K562 (cell line): ENCODE measurements at regions not wholly inside any gene's neighbourhood (a gene's known extent, or its start where the extent isn't known, plus 50 kb on each side); places are given as distances from the start of the nearest gene placed in this dataset.

Experiments used
- ATAC-seq: fragments of 200-7000 bp; cut with Tn5 transposase; 3 replicates; pipeline ENCODE4 v1.9.1; 2020; ENCODE audit warnings: moderate library complexity
- BruUV-seq: library from RNA; stranded (reverse); fragments of 400-500 nt; replicated peaks from 2 replicates; lab custom pipeline; 2021; lab: Mats Ljungman, UMichigan
- CTCF ChIA-PET: fragments of 300-600 bp; formaldehyde crosslinking; extraction: SDS; loops from one replicate; lab custom pipeline; 2021; ENCODE audit warnings: low intra/inter-chr PET ratio; lab: Yijun Ruan, JAX
- POLR2A ChIA-PET: fragments of 300-600, 350-650 bp; sonication (Branson Sonifier 250); formaldehyde crosslinking; extraction: SDS; loops from one replicate; lab custom pipeline; 2021; ENCODE audit warnings: antibody characterized with exemption, inconsistent platforms; lab: Yijun Ruan, JAX
- DNase-seq, 4 experiments: peaks; one replicate each; pipeline versions ENCODE4 v3.0.0 to v3.0.0-alpha.2; 2011 to 2018; ENCODE audit warnings: low spot score in 3 of 4, mixed read lengths in 3 of 4; ENCODE audit errors: extremely low read depth in 1 of 4
- FAIRE-seq: peaks from 2 replicates; lab custom pipeline; 2011; peaks lifted over from hg19 to GRCh38; lab: Jason Lieb, UNC
- H2AFZ ChIP-seq: 2 replicates; pipeline ENCODE4 v1.6.0; 2011; ENCODE audit warnings: low read depth, low read length, control low read depth, inconsistent platforms
- H3K27ac ChIP-seq: fragments of 200-600 bp; 3 replicates; pipeline ENCODE4 v1.8.0; 2011; ENCODE audit warnings: low read depth, mild to moderate bottlenecking, control low read depth, inconsistent platforms, low read length, moderate library complexity, mixed read lengths; ENCODE audit errors: extremely low read depth
- H3K27me3 ChIP-seq, 2 experiments: fragments of 300-600 bp in 1 of 2; 2 replicates in 1 of 2; 3 replicates in 1 of 2; pipeline versions ENCODE4 v1.6.0 to v1.8.0; 2011; ENCODE audit warnings: inconsistent platforms in 2 of 2, low read length in 2 of 2, mild to moderate bottlenecking in 1 of 2, mixed read lengths in 1 of 2, moderate library complexity in 1 of 2; ENCODE audit not compliant: control insufficient read depth in 2 of 2, insufficient read depth in 2 of 2
- H3K36me3 ChIP-seq: fragments of 300-600 bp; 3 replicates; pipeline ENCODE4 v1.8.0; 2011; ENCODE audit warnings: mild to moderate bottlenecking, low read length, inconsistent platforms; ENCODE audit not compliant: control insufficient read depth, insufficient read depth
- H3K4me1 ChIP-seq, 2 experiments: fragments of 200-600 bp in 1 of 2; replicated peaks in 1 of 2; 2 replicates in 1 of 2; 3 replicates in 1 of 2; pipeline versions ENCODE4 v1.5.1 to v1.8.0; 2011; ENCODE audit warnings: inconsistent platforms in 2 of 2, low read length in 2 of 2, mild to moderate bottlenecking in 1 of 2, mixed read lengths in 1 of 2, moderate library complexity in 1 of 2; ENCODE audit not compliant: control insufficient read depth in 2 of 2, insufficient read depth in 2 of 2
- H3K4me2 ChIP-seq: 2 replicates; pipeline ENCODE4 v1.6.1; 2011; ENCODE audit warnings: low read length, control low read depth, inconsistent platforms, mixed read lengths; ENCODE audit not compliant: insufficient read depth
- H3K4me3 ChIP-seq: fragments of 200-600 bp; sonication (generic), shearing (Covaris generic); 2 replicates; pipeline ENCODE4 v1.5.1; 2016; ENCODE audit warnings: control low read depth, inconsistent platforms
- H3K79me2 ChIP-seq: fragments of 200-600 bp; 3 replicates; pipeline ENCODE4 v1.8.0; 2011; ENCODE audit warnings: low read length, inconsistent platforms; ENCODE audit not compliant: control insufficient read depth, insufficient read depth
- H3K9ac ChIP-seq, 2 experiments: 2 replicates each; pipeline versions ENCODE4 v1.6.0 to v1.6.1; 2011; ENCODE audit warnings: low read depth in 2 of 2, low read length in 2 of 2, control low read depth in 1 of 2, inconsistent platforms in 1 of 2, mild to moderate bottlenecking in 1 of 2, mixed read lengths in 1 of 2; ENCODE audit not compliant: insufficient read depth in 1 of 2
- H3K9me1 ChIP-seq: one replicate; pipeline ENCODE4 v1.6.0; 2011; ENCODE audit warnings: inconsistent platforms, mild to moderate bottlenecking, low read length, moderate library complexity; ENCODE audit not compliant: control insufficient read depth, insufficient read depth
- H3K9me3 ChIP-seq: replicated peaks from 2 replicates; pipeline ENCODE4 v1.5.1; 2011; ENCODE audit warnings: low read depth, low read length, inconsistent platforms; ENCODE audit not compliant: control insufficient read depth, insufficient read depth
- H4K20me1 ChIP-seq: replicated peaks from 2 replicates; pipeline ENCODE4 v1.6.1; 2011; ENCODE audit warnings: low read length, inconsistent platforms, mixed read lengths; ENCODE audit not compliant: control insufficient read depth, insufficient read depth
- BDP1 ChIP-seq: IDR thresholded peaks from 3 replicates; pipeline ENCODE4 v1.6.1; 2011; ENCODE audit not compliant: insufficient read length, insufficient read depth
- JUND ChIP-seq, 2 experiments: IDR thresholded peaks; 2 replicates in 1 of 2; 3 replicates in 1 of 2; pipeline ENCODE4 v1.6.1; 2011; ENCODE audit warnings: borderline replicate concordance in 2 of 2, low read depth in 2 of 2, low read length in 2 of 2, improper control_type of control experiment in 1 of 2, missing biosample characterization in 1 of 2, missing genetic modification characterization in 1 of 2, missing genetic modification reagents in 1 of 2
- TCF15 ChIP-seq: fragments of 250-450 bp; sonication (Bioruptor Pico); IDR thresholded peaks from 2 replicates; pipeline ENCODE4 v1.8.0; 2022; ENCODE audit warnings: moderate library complexity, mild to moderate bottlenecking, inconsistent platforms
- THRA ChIP-seq: fragments of 450-650 bp; IDR thresholded peaks from 2 replicates; pipeline ENCODE4 v1.6.1; 2017; ENCODE audit warnings: mild to moderate bottlenecking, moderate library complexity
- ZNF444 ChIP-seq: fragments of 250-450 bp; sonication (Bioruptor Pico); IDR thresholded peaks from 2 replicates; pipeline ENCODE4 v1.4.0; 2020; ENCODE audit warnings: mild to moderate bottlenecking, moderate library complexity
- WGBS: fragments of 100-300 bp; shearing (Covaris generic); methylation state at CpG from one replicate; pipeline ENCODE4 v1.1.6; 2016; ENCODE audit warnings: low coverage, mixed read lengths; ENCODE audit not compliant: insufficient coverage; ENCODE audit errors: missing lambda C conversion rate; 5-methylcytosine and 5-hydroxymethylcytosine counted together
- in situ Hi-C: fragments of 300-500 bp; cut with MboI; formaldehyde crosslinking; loops from 4 replicates; pipeline ENCODE4 v1.15.0; 2018; ENCODE audit warnings: inconsistent platforms, mixed read lengths
- intact Hi-C: fragments of 100-400 bp; cut with micrococcal nuclease; formaldehyde crosslinking; loops from 2 replicates; pipeline ENCODE4 v1.14.2; 2022

- Histone ChIP-seq H4K20me1 (no peaks in the 10 kb centered on the region), H3K4me1 (no peaks in the 10 kb centered on the region), H3K27ac (no peak overlapping the region), H3K9ac (no peak overlapping the region), H3K27me3 (no peaks in the 10 kb centered on the region), H3K9me1 (no peaks in the 10 kb centered on the region), H3K4me3 (no peak overlapping the region), H3K9me3 (no peaks in the 10 kb centered on the region), H3K79me2 (no peaks in the 10 kb centered on the region), H2AFZ (no peak overlapping the region), H3K36me3 (no peaks in the 10 kb centered on the region), H3K4me2 (no peak overlapping the region)
- no TSS peak for BruUV-seq
- 0% methylated on average over 3 of the region's 4 CpGs for WGBS
- FAIRE-seq = no peak
- no peak for ATAC-seq
- TF ChIP-seq JUND (IDR thresholded peaks at IDR 0.05; ENCODE audit: borderline replicate concordance, low read depth, low read length) (no peak), JUND (tag; IDR thresholded peaks at IDR 0.05; ENCODE audit: borderline replicate concordance, low read depth, low read length) (no peak), BDP1 (no peak), ZNF444 (CRISPR knock-in tag) (no peak), THRA (no peak), TCF15 (CRISPR knock-in tag) (no peak)
- POLR2A ChIA-PET = no interaction called here
- CTCF ChIA-PET = no interaction called here
- intact Hi-C loops (no loop called here), in situ Hi-C loops (no loop called here)
- DNase-seq = no peak
These were observed 288.4 kb downstream of the CAAP1 start for GRCh38 chr9:26604076-26604662.
